Left lobe of liver (tissue), 2 donors: ENCODE measurements at regions not wholly inside any gene's neighbourhood (a gene's known extent, or its start where the extent isn't known, plus 50 kb on each side); places are given as distances from the start of the nearest gene placed in this dataset.

ENCODE experiments used
- ATAC-seq: fragments of 200-7000 bp; cut with Tn5 transposase; one replicate; pipeline ENCODE4 v1.9.1; 2020; ENCODE audit warnings: mild to moderate bottlenecking, moderate library complexity
- DNase-seq: peaks from one replicate; pipeline ENCODE4 v3.0.0-alpha.2; 2020; ENCODE audit warnings: low spot score
- donor health status: DM: no; HTN: no; CAD: no; lungs with moderate emphysema.
- donor health status: DM: no; HTN: yes; CAD: no.

DNA sequence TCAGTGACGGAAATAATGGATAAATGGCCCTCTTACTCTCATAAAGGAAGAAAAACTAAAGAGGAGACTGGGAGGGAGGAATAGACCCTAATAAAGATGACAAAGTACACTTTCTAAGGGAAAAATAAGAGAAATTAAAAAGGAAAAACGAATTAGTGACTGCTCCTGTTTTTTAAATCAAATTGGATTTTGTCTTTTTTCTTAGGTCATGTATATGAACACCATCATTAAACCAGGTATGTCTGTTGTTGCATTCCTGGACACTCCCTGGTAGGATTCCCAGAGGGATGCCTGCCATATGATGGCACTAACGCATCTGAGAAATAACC lies 59.4 kb upstream of the BTN3A2 start:
- DNase-seq, result no peak
- no peak for ATAC-seq

DNA sequence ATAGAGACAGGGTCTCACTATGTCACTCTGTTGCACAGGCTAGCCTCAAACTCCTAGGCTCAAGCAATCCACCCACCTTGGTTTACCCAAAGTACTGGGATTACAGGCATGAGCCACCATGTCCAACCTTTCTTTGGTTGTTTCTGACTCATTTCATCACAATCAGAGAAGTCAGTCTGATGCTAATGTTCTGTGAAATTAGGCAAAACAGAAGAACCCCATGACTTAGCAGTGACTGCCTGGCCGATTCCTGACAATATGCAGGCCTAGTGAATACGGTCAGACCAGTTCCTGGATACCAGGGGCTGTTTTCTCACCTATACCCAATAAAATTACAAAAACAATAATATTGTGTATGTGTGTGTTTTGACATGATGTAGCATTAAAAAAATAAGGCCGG lies 58.8 kb upstream of the BTN3A2 start:
- DNase-seq, result no peak
- ATAC-seq, result no peak

DNA sequence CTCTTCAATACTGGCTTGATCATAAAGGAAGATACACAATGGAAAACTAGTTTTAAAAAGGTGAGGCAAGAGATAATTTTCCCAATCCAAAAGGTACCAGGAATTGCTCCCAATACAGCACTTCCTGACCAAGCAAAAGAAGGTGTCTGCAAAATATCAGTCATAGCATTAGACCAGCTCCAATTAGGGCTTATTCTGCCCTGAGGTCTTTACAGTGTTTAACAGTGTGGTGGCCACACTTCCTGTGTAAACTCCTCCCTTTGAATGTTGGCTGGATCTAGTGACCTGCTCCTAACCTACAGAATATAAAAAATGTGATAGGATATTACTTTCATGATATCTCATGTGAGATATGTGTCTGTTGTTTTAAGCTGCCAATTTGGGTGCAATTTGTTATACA lies 57.1 kb upstream of the BTN3A2 start:
- no peak for DNase-seq

DNA sequence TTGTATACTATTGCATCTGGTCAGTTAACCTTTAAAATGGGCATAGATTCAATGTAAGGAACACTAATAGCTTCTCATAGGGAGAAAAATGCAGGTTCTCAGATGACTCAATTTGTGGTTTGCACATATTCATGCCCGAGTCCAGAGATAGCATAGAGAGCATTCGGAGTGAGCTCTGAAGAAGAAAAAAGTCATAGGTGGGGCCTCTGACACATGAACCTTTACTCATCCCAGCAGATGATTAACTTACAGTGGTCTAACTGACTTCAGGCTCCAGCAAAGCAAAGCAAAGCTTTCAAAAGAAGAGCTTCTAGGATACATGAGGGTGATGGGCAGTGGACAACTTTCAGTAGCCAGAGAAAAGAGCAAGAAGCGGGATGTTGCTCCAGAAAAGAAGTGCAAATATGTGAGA lies 55.3 kb upstream of the BTN3A2 start:
- DNase-seq (no peak), ATAC-seq (no peak)

More for the DNA sequence above, 57.1 kb upstream of the BTN3A2 start:
- no peak for ATAC-seq

DNA sequence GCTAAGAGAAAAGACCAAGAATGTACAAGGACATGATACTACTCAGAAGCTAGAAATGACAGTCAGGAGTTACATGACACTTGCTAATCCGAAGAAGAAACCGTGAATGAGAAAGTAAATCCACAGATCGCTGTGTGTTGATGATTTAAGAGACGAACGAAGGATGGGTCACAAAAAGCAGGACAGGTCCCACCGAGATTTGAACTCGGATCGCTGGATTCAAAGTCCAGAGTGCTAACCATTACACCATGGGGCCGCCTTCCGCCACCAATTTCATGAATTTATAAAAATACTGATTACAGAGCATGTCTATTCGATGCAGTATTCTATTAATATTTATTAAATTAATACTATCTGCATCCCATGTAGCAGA lies 54.0 kb upstream of the BTN3A2 start:
- no peak for ATAC-seq
- no peak for DNase-seq

DNA sequence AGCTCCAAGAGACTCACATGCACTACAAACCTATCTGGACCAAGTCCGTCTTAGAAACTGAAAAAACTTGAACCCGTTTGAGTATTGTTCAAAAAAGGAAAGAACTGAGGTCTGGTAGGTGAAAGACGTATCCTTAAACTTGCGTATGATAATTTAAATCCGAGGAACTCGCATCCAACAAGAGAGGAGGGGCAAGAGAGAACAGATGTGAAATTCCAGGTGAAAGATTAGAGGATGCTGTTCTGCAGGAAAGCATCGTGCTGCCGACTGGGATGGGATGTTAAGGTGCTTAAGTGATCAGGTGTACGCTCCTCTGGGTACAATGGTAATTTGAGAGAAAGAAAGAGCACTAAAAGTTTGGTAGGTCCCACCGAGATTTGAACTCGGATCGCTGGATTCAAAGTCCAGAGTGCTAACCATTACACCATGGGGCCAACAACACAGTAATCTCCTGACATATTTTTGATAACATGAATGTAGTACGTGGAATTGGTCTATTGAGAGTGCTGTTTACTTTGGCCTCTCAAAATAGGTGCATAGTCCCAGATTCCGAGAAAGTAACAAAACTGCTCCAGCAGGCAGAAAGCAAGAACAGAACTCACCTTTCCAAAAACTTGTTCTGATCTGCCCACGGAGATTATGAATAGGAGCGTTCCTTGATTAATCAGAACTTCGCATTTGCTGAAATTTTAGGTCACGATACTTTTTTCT lies 53.5 kb upstream of the BTN3A2 start:
- no peak for DNase-seq

DNA sequence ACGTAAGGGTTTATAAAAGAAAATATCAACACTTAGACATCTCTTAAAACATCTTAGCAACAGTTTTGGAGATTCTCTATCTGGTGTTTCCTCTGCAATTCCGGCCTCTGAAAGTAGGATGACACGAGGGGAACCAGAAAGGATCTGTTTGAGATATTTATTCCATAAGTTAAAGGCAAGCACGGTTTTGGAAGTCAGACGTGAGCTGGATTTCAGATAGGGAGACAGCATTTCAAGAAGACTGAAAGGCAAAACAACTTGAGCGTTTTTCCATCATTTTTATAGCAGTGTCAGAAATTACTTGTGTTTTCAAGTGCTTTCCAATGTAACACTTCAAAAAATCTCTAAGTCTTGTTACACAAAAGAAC lies 52.9 kb upstream of the BTN3A2 start:
- no peak for ATAC-seq
- DNase-seq, result no peak

More for the DNA sequence above, 53.5 kb upstream of the BTN3A2 start:
- peak; percentile 69 for ATAC-seq

DNA sequence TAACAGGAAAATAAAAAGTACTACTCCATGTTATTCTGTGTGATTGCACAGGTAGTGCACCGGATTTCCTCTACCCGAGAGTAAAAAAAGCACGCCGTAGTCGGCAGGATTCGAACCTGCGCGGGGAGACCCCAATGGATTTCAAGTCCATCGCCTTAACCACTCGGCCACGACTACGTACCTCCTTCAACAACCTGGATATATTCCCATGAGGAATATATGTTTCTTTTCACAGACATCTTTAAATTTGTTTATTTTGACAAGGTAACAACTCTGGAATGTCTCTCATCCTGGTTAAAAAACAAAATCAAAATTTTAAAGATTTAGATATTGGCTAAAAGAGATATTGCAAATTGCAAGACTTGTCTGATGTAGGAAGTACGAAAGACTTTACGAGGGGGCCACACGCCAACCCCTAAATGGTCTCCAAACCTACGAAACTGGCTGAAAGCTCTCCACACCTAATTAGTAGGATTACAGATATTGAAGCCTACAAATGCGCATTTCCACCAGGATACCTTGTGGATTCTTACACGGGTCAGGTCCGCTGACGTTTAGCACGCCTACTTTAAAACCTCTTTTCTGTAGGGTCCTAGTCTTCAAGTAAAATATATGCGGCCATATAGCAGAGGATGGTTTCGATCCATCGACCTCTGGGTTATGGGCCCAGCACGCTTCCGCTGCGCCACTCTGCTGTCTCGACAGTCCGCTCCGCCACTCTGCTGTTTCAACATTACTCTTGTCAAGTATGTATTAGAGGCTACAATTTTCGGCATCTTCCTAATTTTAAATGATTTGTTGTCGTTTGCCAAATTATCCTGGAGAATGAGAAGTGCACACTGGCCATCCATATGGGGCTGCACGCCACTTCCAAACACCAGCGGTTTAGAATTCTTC lies 52.2 kb upstream of the BTN3A2 start:
- peak; percentile 85 for DNase-seq
- peak; percentile 88 for ATAC-seq
